ENCODE measurements at regions not wholly inside any gene's neighbourhood (a gene's known extent, or its start where the extent isn't known, plus 50 kb on each side); places are given as distances from the start of the nearest gene placed in this dataset.

- H3K18ac ChIP-seq (ENCODE audit: low read depth in 1 of 2, low read length in 2 of 2) = no peak overlapping the region
- H3K79me1 ChIP-seq (replicated peaks; ENCODE audit: low read length, poor library complexity, severe bottlenecking) = no peaks in the 10 kb centered on the region
- no peak overlapping the region for H2BK12ac ChIP-seq (ENCODE audit: low read length in 2 of 2)
- H3K4ac ChIP-seq (ENCODE audit: low read depth in 1 of 2, low read length in 2 of 2) = no peak overlapping the region
- H4K8ac ChIP-seq (ENCODE audit: low read length) = no peak overlapping the region
- no peaks in the 10 kb centered on the region for H3K27me3 ChIP-seq (ENCODE audit: control insufficient read depth in 1 of 2, insufficient read depth in 1 of 2, low read length in 2 of 2)
- H3K9me3 ChIP-seq (ENCODE audit: control insufficient read depth, low read length) = no peaks in the 10 kb centered on the region
- no peak overlapping the region for H3K27ac ChIP-seq (ENCODE audit: low read length, poor library complexity, severe bottlenecking)
- no peak overlapping the region for H2BK5ac ChIP-seq (ENCODE audit: low read depth, low read length, poor library complexity, severe bottlenecking)
- H3K9ac ChIP-seq (ENCODE audit: low read length) = no peak overlapping the region
- peaks cover 4% of the 10 kb centered on the region for H3K4me1 ChIP-seq (ENCODE audit: control insufficient read depth, insufficient read depth, low read depth, low read length)
- no peak for DNase-seq
- H3K14ac ChIP-seq (ENCODE audit: low read length in 2 of 2) = no peak overlapping the region
- no peaks in the 10 kb centered on the region for H3K36me3 ChIP-seq (ENCODE audit: control insufficient read depth in 1 of 2, insufficient read depth in 2 of 2, low read depth in 1 of 2, low read length in 2 of 2)
- no peak overlapping the region for H3K4me2 ChIP-seq (ENCODE audit: low read length, poor library complexity, severe bottlenecking)
- H2AK5ac ChIP-seq (ENCODE audit: low read length, severe bottlenecking) = peak overlapping the region; percentile 69
- H2BK120ac ChIP-seq (ENCODE audit: low read depth, low read length) = no peak overlapping the region
- no peak overlapping the region for H3K23ac ChIP-seq (ENCODE audit: low read length in 2 of 2)
- 0% methylated on average over 1 of the region's 4 CpGs for WGBS
- no peak overlapping the region for H4K91ac ChIP-seq (ENCODE audit: low read length)
- no peak overlapping the region for H2BK15ac ChIP-seq (ENCODE audit: low read depth, poor library complexity, severe bottlenecking)
- no peak overlapping the region for H3K4me3 ChIP-seq (ENCODE audit: insufficient read depth in 1 of 2, low read depth in 1 of 2, low read length in 2 of 2)
- H2AFZ ChIP-seq (ENCODE audit: low read depth, low read length) = no peak overlapping the region
Observed at GRCh38 chr9:78668148-78668832, 371.4 kb downstream of the PSAT1 start.

- 78% methylated on average over 7 of the region's 7 CpGs for WGBS
Observed at GRCh38 chr9:78669591-78669990, 372.7 kb downstream of the PSAT1 start.

GRCh38 chr9:78671785-78672184 is 374.9 kb downstream of the PSAT1 start:
- no peak overlapping the region for H3K27ac ChIP-seq (ENCODE audit: low read length, poor library complexity, severe bottlenecking)
- no peak overlapping the region for H3K18ac ChIP-seq (ENCODE audit: low read depth in 1 of 2, low read length in 2 of 2)
- H3K4me1 ChIP-seq (ENCODE audit: control insufficient read depth, insufficient read depth, low read depth, low read length) = peaks cover 4% of the 10 kb centered on the region
- H2BK120ac ChIP-seq (ENCODE audit: low read depth, low read length) = no peak overlapping the region
- H3K27me3 ChIP-seq (ENCODE audit: control insufficient read depth in 1 of 2, insufficient read depth in 1 of 2, low read length in 2 of 2) = no peaks in the 10 kb centered on the region
- no peak overlapping the region for H3K4me2 ChIP-seq (ENCODE audit: low read length, poor library complexity, severe bottlenecking)
- H3K14ac ChIP-seq (ENCODE audit: low read length in 2 of 2) = no peak overlapping the region
- H4K91ac ChIP-seq (ENCODE audit: low read length) = no peak overlapping the region
- no peak overlapping the region for H3K4ac ChIP-seq (ENCODE audit: low read depth in 1 of 2, low read length in 2 of 2)
- no peak overlapping the region for H2BK5ac ChIP-seq (ENCODE audit: low read depth, low read length, poor library complexity, severe bottlenecking)
- H2AK5ac ChIP-seq (ENCODE audit: low read length, severe bottlenecking) = no peak overlapping the region
- no peak overlapping the region for H2AFZ ChIP-seq (ENCODE audit: low read depth, low read length)
- H2BK15ac ChIP-seq (ENCODE audit: low read depth, poor library complexity, severe bottlenecking) = no peak overlapping the region
- no peak overlapping the region for H3K23ac ChIP-seq (ENCODE audit: low read length in 2 of 2)
- no peak overlapping the region for H3K4me3 ChIP-seq (ENCODE audit: insufficient read depth in 1 of 2, low read depth in 1 of 2, low read length in 2 of 2)
- H3K79me1 ChIP-seq (replicated peaks; ENCODE audit: low read length, poor library complexity, severe bottlenecking) = no peaks in the 10 kb centered on the region
- H4K8ac ChIP-seq (ENCODE audit: low read length) = no peak overlapping the region
- H3K36me3 ChIP-seq (ENCODE audit: control insufficient read depth in 1 of 2, insufficient read depth in 2 of 2, low read depth in 1 of 2, low read length in 2 of 2) = no peaks in the 10 kb centered on the region
- H2BK12ac ChIP-seq (ENCODE audit: low read length in 2 of 2) = no peak overlapping the region
- 98% methylated on average over 2 of the region's 3 CpGs for WGBS
- no peaks in the 10 kb centered on the region for H3K9me3 ChIP-seq (ENCODE audit: control insufficient read depth, low read length)
- DNase-seq = no peak
- no peak overlapping the region for H3K9ac ChIP-seq (ENCODE audit: low read length)

More at GRCh38 chr9:78669591-78669990, 372.7 kb downstream of the PSAT1 start:
- no peak overlapping the region for H2BK5ac ChIP-seq (ENCODE audit: low read depth, low read length, poor library complexity, severe bottlenecking)
- H2BK15ac ChIP-seq (ENCODE audit: low read depth, poor library complexity, severe bottlenecking) = no peak overlapping the region
- H3K4me1 ChIP-seq (ENCODE audit: control insufficient read depth, insufficient read depth, low read depth, low read length) = peaks cover 4% of the 10 kb centered on the region
- no peaks in the 10 kb centered on the region for H3K27me3 ChIP-seq (ENCODE audit: control insufficient read depth in 1 of 2, insufficient read depth in 1 of 2, low read length in 2 of 2)
- no peak overlapping the region for H2BK120ac ChIP-seq (ENCODE audit: low read depth, low read length)
- no peak overlapping the region for H3K9ac ChIP-seq (ENCODE audit: low read length)
- H3K4ac ChIP-seq (ENCODE audit: low read depth in 1 of 2, low read length in 2 of 2) = no peak overlapping the region
- no peak overlapping the region for H4K8ac ChIP-seq (ENCODE audit: low read length)
- DNase-seq = no peak
- H3K4me3 ChIP-seq (ENCODE audit: insufficient read depth in 1 of 2, low read depth in 1 of 2, low read length in 2 of 2) = no peak overlapping the region
- no peak overlapping the region for H3K23ac ChIP-seq (ENCODE audit: low read length in 2 of 2)
- H4K91ac ChIP-seq (ENCODE audit: low read length) = no peak overlapping the region
- H3K4me2 ChIP-seq (ENCODE audit: low read length, poor library complexity, severe bottlenecking) = no peak overlapping the region
- H2AFZ ChIP-seq (ENCODE audit: low read depth, low read length) = no peak overlapping the region
- H3K27ac ChIP-seq (ENCODE audit: low read length, poor library complexity, severe bottlenecking) = no peak overlapping the region
- no peaks in the 10 kb centered on the region for H3K9me3 ChIP-seq (ENCODE audit: control insufficient read depth, low read length)
- H3K18ac ChIP-seq (ENCODE audit: low read depth in 1 of 2, low read length in 2 of 2) = no peak overlapping the region
- no peaks in the 10 kb centered on the region for H3K79me1 ChIP-seq (replicated peaks; ENCODE audit: low read length, poor library complexity, severe bottlenecking)
- no peak overlapping the region for H2BK12ac ChIP-seq (ENCODE audit: low read length in 2 of 2)
- no peak overlapping the region for H2AK5ac ChIP-seq (ENCODE audit: low read length, severe bottlenecking)
- no peak overlapping the region for H3K14ac ChIP-seq (ENCODE audit: low read length in 2 of 2)
- no peaks in the 10 kb centered on the region for H3K36me3 ChIP-seq (ENCODE audit: control insufficient read depth in 1 of 2, insufficient read depth in 2 of 2, low read depth in 1 of 2, low read length in 2 of 2)

GRCh38 chr9:78674874-78675273 is 377.9 kb downstream of the PSAT1 start:
- Histone ChIP-seq H2BK15ac (ENCODE audit: low read depth, poor library complexity, severe bottlenecking) (no peak overlapping the region), H2BK120ac (ENCODE audit: low read depth, low read length) (no peak overlapping the region), H2BK5ac (ENCODE audit: low read depth, low read length, poor library complexity, severe bottlenecking) (no peak overlapping the region), H3K9ac (ENCODE audit: low read length) (no peak overlapping the region), H3K18ac (ENCODE audit: low read depth in 1 of 2, low read length in 2 of 2) (no peak overlapping the region), H3K9me3 (ENCODE audit: control insufficient read depth, low read length) (no peaks in the 10 kb centered on the region), H3K36me3 (ENCODE audit: control insufficient read depth in 1 of 2, insufficient read depth in 2 of 2, low read depth in 1 of 2, low read length in 2 of 2) (no peaks in the 10 kb centered on the region), H4K8ac (ENCODE audit: low read length) (no peak overlapping the region), H3K27ac (ENCODE audit: low read length, poor library complexity, severe bottlenecking) (no peak overlapping the region), H2AFZ (ENCODE audit: low read depth, low read length) (no peak overlapping the region), H3K23ac (ENCODE audit: low read length in 2 of 2) (no peak overlapping the region), H3K4me2 (ENCODE audit: low read length, poor library complexity, severe bottlenecking) (no peak overlapping the region), H3K4me3 (ENCODE audit: insufficient read depth in 1 of 2, low read depth in 1 of 2, low read length in 2 of 2) (no peak overlapping the region), H3K27me3 (ENCODE audit: control insufficient read depth in 1 of 2, insufficient read depth in 1 of 2, low read length in 2 of 2) (no peaks in the 10 kb centered on the region), H2AK5ac (ENCODE audit: low read length, severe bottlenecking) (no peak overlapping the region), H3K14ac (ENCODE audit: low read length in 2 of 2) (no peak overlapping the region), H3K79me1 (replicated peaks; ENCODE audit: low read length, poor library complexity, severe bottlenecking) (no peaks in the 10 kb centered on the region), H3K4ac (ENCODE audit: low read depth in 1 of 2, low read length in 2 of 2) (no peak overlapping the region), H2BK12ac (ENCODE audit: low read length in 2 of 2) (no peak overlapping the region), H3K4me1 (ENCODE audit: control insufficient read depth, insufficient read depth, low read depth, low read length) (no peaks in the 10 kb centered on the region), H4K91ac (ENCODE audit: low read length) (no peak overlapping the region)
- 98% methylated on average over 2 of the region's 2 CpGs for WGBS
- DNase-seq = no peak
